HG02571 (cell line): ENCODE measurements at regions not wholly inside any gene's neighbourhood (a gene's known extent, or its start where the extent isn't known, plus 50 kb on each side); places are given as distances from the start of the nearest gene placed in this dataset.

Experiments
- ATAC-seq: cut with Tn5 transposase; IDR thresholded peaks from one replicate; pipeline ENCODE4 v1.9.1; 2021; ENCODE audit warnings: mild to moderate bottlenecking, moderate library complexity; ENCODE audit not compliant: unreplicated experiment

DNA sequence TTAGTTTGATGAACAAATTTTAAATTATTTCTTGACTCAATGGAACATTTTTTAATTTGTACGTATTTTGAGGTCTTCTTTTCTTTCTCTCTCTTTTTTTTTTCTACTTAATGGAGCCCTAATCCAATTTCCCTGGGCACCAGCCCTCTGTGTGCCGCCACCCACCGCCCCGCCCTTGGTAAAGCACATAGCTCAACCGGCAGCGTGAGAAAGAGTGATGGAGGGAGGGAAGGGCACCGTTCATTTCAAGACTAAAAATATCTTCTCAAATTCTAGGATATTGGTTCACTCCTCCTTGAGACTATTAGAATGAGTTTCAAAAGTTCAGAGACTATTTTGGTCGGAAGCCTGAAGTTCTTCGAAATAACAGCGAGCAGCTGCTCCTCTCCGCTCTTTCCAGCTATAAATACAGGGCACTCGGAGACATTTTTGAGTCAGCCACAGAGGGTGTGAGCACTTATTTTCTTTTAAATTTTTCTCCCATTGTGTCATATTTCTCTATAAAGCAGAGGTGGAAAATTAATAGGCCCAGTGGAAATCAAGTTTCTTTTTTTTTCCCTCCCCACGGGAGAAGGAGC is 731.7 kb upstream of the ID2 start:
- no peak for ATAC-seq

DNA sequence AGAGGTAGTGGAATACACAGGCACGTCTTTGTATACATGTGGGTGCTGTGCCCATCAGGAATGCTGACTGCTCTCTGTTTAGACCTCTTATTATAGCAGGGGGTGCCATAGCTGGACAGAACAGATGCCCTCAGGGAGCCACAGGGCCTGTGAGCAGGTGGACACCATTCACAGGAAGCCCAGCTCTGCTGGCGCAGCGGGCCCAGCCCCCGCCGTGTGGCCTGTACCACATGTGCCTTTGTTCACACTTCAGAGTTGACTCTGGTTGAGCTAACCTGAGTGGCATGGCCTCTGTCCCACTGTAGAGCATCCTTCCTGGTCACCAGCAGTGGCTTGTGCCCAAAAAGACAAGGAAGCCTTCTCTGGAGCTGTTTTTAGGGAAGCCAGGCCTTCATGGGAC is 730.9 kb upstream of the ID2 start:
- no peak for ATAC-seq

DNA sequence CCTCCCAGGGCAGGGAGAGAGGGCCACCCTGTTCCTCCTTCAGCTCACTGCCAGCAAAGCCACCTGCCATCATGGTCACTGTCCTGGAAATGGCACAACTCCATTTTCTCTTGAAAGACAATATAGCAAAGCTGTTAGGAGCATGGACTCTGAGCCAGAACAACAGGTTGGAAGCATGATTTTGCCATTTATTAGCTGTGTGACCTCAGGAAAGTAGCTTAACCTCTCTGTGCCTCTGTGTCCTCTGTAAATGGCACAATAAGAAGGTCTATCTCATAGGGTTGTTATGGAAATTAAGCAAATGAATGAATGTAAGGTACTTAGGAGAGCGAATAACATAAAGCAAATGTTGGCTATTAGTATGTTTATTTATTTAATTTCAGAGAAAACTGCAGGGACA is 730.4 kb upstream of the ID2 start:
- no peak for ATAC-seq

DNA sequence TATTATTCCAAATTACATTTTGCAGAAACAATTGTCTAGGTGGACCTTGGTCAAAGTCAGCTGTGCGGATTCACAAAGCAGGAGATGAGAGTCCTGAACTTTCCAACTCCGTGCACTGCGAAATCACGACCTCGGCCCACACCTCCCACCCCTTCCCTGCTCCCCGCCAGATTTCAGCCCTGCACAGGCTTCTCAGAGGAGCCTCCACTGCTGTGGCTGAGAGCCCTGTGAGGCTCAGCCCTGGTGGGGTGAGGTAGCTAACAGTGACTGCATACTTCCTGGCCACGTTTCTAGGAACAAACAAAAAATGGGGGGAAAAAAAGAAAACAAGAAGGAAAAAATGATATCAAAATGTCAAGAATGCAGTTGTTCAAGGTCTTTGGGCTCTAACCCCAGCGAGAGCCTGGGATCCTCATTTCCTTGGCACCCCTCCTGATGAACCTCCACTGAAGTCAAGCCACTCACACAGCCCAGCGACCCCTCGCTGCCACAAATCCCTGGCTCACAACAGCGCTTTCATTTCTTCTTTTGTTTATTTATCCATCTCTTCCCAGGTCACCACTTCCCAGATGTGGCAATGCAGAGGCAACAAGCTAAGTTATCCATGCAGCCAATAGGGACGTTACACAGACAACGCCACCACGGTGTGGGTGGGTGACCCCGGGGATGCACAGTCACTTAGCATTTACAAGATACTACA is 729.7 kb upstream of the ID2 start:
- ATAC-seq: no peak

DNA sequence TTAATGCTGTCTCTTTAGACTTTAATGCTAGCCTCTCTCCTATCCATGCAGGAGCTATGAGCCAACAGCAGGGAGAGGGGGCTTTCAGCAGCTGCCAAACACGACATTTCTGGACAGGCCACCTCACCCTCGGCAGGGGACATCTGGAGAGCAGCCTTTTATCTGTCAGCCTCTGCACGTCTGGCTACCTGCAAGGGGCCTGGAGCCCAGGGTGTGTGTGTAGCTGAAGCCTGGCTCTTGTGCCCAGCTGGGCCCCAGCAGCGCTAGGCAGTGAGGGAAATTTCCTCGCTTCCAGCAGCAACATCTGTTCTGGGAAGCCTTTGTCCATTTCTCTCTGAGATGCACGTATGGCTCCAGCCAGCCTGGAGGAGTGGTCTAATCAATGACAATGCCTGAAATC is 728.7 kb upstream of the ID2 start:
- ATAC-seq: no peak

DNA sequence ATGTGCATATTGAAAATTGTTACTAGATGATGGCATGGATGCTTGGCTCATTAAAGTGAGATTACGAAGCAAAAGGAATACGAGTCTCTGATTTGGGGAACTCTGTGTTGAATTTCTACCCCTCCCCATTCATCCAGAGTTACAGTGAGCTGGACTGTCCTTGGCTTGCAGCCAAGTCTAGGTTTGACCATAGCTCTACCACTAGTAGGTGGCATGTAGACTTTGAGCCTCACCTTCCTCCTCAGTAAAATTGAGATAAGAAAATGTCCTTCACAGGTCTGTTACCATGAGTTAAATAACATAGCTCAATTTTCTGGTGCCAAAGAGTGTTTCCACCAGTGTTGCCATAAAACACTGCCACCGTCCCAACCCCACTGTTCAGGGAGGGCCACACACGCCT is 727.6 kb upstream of the ID2 start:
- ATAC-seq: no peak

DNA sequence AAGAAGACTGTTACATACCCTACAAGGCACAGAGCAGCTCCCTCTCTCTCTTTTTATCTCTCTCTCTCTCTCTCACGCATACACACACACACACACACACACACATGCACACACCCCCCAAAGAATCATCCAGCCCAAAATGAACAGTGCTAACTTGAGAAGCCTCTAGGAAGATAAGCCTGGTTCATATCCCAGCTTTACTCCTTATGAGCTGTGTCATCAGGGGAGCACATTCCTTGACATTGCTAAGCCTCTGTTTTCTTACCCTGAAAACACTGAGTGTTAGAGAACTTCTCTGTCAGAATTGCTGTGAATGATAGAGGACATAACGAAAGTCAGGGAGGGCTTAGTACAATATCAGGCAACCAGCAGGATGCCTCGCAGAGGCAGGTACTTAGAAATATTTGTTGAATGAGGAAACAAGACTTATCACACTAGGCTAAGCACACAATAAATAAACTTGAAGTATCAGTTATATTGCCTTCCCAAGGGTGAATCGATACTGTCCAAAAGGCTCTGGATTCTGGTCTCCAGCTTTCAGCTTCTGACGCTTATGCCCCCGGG is 725.6 kb upstream of the ID2 start:
- ATAC-seq: no peak

DNA sequence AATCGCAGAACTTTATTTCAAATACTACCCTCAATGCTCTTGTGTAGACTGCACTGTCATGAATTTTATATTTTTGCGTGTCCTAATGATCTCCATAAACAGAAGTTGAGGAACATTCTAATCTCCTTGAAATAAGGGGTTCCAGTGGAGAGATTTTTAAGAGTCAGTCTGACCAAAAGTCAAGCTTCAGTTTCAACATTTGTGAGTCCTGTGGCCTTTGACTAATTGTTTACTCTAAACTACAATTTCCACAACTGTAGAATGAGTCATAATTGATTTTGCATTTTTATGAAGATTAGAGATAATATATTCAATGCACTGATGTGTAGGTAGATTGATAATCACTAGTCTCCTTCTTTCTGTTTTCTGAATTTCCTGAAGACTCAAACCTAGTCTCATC is 720.3 kb upstream of the ID2 start:
- no peak for ATAC-seq

DNA sequence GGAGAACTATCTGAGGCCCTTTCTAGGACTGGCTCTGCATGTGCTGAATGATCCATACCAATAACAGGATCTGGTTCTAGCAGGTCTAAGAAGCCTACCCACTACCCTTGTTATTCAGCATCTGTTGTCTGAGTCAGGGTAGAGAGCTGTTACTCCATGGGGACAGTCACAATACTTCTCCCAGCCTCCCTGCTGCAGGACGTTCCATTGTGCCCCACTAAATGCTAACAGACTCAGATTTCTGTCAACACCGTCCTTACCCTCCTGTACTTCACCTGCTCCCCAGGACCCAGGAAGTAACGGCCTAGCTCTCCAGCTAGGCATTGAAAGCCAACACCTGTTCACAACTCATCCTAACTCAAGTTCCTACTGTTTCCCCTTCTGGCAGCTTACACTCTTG is 719.7 kb upstream of the ID2 start:
- no peak for ATAC-seq

DNA sequence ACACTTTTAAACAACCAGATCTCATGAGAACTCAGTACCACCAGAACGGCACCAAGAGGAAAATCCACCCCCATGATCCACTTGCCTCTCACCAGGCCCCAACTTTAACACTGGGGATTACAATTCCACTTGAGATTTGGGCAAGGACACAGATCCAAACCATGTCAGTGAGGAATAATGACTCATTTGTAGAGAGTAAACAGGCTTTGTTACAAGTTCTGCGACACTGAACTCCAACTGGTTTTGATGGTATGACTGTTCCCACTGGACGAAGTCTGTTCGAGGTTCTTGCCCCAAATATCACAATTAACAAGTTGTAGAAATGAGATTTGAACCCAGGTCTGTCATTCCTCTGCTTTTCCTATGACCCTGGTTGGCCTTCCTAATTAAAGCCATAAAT is 718.1 kb upstream of the ID2 start:
- ATAC-seq: no peak

DNA sequence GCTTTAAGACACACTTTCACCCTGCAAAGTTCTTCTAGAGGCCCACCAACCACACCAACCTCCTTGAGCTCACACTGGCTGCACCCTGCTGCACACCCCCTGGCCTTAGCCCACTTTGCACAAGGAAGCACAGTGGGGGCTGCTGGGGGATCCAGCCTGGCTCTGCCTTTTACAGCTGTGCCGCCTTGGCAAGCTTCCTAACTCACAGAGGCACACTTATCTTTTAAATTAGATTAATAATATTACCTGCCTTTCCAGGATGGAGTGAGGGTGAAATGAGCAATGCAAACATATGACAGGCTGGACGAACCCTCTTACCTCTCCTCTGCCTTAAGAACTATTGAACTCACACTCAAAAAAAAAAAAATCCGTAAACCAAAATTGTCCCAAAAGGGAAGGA is 715.8 kb upstream of the ID2 start:
- no peak for ATAC-seq

DNA sequence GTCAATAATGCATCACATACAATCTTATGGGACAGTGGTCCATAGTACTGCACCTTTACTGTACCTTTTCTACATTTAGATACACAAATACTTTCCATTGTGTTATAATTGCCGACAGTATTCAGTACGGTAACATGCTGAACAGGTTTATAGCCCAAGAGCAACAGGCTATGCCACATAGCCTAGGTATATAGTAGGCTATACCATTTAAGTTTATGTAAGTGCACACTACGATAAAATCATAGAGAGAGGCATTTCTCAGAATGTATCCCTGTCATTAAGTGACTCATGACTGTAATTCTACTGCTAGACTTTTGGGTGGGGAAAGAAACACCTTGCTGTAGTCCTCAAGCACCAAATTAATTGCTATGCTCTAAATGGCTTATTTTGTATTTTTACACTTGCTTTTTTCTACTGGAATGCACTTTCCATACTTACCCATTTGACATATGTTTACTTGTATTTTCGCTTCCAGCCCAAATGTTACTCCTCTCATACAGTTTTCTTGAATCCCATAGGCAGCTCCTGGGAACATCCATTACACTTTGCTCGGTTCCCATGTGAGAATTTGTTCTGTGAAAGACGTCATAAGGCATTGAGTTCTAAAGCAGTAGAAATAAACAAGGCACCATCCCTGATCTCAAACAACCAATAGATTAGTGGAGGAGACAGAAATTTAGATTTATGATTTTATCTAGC is 714.0 kb upstream of the ID2 start:
- no peak for ATAC-seq

DNA sequence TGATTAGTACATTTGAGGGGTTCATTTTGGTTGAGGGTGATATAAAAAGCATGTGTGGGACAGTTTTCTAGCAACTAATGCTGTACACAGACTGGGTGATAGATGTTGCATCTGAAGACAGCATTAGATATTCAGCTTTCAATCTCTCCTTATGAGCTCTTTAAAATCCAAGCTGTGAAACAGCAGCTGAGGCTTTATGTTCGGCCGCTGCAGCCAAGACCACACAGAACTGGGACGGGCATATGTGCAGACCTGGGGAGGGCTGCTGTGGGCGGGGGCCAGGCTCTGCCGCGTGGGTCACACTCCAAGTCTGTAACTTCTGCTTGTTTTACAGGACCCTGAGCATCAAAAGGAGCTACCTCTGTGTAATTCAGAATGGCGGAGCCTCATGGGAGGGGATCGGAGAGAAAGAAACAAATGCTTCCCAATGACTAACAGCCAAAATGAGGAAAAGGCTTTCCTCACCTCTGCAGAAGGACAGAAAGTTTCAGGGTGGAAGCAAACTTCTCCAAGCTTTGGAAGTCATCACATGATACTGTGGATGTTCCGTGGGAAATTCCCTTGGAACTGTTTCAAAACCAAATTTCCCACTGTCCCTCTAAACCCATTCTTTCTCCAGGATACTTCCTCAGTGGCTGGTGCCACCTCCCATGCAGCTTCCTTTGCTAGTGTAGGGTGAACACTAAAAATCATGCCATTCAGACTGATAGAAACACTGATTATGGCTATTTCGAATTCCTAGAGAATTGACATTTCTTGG is 711.9 kb upstream of the ID2 start:
- ATAC-seq: no peak

DNA sequence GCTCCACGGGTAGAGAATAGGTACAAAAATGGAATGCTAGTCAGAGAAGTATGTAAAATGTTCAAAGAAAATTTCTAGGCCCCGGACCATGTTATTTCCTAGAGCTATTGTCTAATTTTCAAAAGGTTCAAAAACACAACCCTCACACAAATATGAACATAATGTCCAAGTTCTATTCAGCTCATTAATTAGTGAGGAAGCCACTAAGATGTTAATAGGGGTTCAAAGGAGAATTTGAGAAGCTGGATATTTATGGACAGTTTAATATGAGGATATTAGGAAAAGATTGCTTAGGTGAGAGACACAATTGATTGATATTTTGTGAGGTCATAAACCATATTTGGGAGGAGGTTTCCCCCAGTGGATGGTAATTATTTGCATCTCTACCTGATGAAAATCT is 710.6 kb upstream of the ID2 start:
- no peak for ATAC-seq

DNA sequence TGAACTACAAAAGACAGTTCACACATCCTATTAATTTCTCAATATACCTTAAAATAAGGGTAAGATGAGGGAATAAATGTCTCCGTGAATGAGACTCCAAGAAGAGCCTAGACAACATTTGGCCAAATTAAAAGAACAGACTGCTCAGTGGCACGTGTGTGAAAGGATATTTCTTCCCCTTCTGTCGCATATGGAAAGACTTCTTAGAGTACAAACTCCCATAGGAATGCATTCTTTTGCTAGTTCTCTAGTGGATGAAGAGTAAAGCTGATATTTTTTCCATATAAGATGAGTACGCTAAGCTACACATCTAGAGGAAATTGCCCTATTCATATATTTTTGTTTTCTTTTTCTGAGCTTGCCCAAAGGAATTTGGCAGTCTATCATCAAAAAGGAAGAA is 710.0 kb upstream of the ID2 start:
- ATAC-seq: no peak

DNA sequence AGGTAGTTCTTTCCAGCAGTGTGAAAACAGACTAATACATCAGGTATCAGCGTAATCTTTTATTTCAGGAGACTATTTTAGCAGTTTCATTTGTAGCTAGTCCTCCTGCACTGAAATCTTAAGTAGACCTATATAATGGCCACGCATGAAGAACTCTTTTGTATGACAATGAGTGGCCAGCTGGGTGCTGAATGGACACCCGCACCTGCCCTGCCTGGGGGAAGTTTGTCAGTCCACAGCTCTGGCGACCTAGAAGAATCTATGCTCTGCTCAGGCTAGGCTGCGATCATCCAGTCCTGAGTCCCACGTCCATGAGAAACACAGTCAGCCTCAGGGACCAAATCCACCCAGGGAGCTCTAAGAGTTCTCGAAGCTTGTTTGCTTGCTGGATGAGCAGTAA is 709.2 kb upstream of the ID2 start:
- no peak for ATAC-seq

DNA sequence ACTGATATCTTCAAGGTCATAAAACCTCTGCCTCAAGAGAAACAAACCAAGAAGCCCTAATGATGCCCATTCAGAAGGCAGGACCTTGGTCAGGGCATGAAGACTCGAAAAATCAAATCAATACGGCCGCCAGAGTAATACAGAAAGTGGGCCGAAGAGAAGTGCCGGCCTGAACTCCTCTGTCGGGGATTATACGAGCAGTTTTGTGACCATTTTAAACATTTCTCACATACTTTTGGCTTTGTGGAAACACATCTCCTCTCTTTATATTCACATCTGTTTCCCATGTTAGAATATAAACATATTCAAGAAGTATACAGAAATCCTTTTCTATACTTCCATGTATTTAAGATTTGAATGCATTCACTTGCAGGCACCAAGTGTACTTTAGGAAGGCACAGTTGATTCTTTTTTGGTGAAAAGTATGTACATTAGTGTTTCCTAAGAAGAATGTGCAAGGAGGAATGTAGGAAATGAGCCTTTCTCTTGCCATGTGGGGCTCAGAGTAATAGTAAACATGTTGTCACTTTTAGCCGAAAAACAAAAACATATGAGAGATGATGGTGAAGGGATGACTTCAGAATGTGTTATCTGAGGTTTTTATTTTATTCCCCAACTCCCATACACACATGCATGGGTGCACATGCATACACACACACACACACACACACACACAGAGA is 707.9 kb upstream of the ID2 start:
- no peak for ATAC-seq

DNA sequence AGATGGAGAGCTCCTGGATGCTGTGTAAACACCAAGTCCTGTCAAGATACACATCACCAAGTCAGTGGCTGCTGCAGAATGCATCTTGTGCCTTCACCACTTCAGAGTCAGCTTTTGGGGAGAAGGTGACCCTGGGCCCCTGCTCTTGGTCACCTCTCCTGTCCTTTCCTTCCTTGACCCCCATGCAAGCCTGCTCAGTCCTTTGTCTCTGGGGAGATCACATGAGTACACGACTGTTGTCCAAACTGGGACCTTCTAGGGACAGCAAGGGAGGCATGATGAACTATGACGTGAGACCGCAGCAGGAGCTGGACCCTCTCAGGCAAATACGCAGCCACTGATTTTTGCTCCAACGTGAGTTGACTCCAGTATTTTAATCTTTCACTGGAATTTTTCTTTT is 706.9 kb upstream of the ID2 start:
- no peak for ATAC-seq

DNA sequence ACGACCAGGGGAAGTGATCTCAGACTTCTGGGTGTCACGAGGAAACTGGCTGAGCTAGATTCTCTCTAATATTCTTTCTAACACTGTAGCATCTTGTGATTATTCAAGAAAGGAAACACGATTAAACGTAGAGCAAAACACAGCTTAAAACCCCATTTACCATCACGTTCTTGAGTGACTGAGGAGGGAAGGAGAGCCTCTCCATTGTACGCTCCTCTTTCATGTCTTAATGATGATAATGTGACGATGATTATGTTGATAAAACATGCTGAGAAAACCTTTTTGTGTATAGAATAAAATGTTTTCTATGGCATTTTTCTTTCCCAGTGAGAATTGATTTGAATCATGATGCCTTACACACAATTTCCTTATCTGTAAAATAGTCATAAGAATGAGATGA is 705.6 kb upstream of the ID2 start:
- no peak for ATAC-seq

DNA sequence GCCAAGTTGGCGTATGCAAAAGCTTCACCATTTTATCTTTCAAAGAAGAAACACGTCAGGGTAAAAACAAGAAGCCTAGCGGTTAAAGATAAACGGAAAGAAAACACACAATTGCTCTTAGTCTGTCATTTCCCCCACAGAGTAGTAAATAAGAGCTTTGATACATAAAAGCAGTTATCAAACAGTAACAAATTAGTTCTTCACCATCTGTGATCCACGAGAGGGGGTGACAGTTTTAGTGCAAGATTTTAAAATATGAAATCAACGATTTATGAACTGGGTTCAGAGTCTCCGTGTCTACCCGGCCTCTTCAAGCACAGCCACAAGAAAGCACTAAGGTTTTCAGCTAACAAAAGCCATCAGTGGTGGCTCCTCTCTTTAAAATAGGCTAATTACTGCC is 703.9 kb upstream of the ID2 start:
- no peak for ATAC-seq

DNA sequence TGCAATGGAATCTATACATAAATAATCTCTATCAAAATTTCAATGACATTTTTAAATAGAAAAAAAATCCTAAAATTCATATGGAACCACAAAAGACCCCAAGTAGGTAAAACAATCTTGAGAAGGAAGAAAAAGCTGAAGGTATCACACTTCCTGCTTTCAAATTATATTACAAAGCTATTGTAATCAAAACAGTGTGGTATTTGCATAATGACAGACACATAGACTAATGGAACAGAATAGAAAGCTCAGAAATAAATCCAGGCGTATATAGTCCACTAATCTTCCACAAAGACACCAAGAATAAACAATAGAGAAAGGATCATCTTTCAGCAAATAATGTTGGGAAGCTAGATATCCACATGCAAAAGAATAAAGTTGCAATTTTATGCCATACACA is 699.8 kb upstream of the ID2 start:
- ATAC-seq: no peak
